GM12892 (cell line): ENCODE measurements at regions not wholly inside any gene's neighbourhood (a gene's known extent, or its start where the extent isn't known, plus 50 kb on each side); places are given as distances from the start of the nearest gene placed in this dataset.

ENCODE experiments used
- POLR2A ChIP-seq: IDR thresholded peaks from 2 replicates; pipeline ENCODE4 v1.6.1; 2011; ENCODE audit warnings: low read depth, low read length, control low read depth
- POLR2AphosphoS5 ChIP-seq: IDR thresholded peaks from 2 replicates; pipeline ENCODE4 v1.6.1; 2011; ENCODE audit warnings: low read depth, low read length, control low read depth

DNA sequence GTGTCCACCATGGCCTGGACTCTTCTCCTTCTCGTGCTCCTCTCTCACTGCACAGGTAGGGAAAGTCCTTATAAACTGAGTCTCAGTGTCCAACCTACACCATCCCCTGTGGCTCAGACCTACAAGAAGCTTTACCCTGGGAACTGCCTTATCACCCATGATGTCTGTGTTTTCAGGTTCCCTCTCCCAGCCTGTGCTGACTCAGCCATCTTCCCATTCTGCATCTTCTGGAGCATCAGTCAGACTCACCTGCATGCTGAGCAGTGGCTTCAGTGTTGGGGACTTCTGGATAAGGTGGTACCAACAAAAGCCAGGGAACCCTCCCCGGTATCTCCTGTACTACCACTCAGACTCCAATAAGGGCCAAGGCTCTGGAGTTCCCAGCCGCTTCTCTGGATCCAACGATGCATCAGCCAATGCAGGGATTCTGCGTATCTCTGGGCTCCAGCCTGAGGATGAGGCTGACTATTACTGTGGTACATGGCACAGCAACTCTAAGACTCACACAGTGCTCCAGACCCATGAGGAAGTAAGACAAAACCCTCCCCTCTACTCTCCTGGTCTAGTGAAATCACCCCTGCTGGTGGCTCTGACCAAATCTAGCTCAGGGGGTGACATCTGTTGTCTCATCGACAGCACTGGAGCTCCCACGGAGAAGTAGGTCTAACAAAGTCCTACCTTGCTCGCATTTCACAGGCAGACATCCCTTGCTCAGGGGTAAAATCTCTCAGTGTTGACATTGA lies 74.3 kb downstream of the VPREB1 start:
- TF ChIP-seq POLR2A: no peak; the same call in 1 of the 2 replicates
- TF ChIP-seq POLR2AphosphoS5: no peak
